ENCODE measurements at regions not wholly inside any gene's neighbourhood (a gene's known extent, or its start where the extent isn't known, plus 50 kb on each side); places are given as distances from the start of the nearest gene placed in this dataset.

DNA sequence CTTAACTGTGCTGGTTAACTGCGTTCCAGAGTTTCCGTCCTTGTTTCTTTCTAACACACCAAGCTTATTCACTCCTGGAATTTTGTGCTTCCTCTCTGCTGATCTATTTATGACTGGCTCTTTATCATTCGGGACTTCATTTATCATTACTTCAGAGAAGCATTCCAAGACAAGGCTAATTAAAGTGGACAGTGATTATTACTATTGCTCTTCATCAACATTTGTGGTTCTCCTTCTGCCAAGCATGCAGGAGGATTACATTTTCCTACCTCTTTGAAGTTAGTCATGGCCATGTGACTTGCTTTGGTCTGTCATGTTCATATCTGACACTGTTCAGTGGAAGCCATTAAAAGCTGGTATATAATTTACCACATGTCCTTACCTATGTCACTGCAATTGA, 172.4 kb upstream of the AGR3 start:
- no peak for DNase-seq

GRCh38 chr7:17054836-17055235, 173.1 kb upstream of the AGR3 start:
- no peak for DNase-seq

- DNase-seq: no peak
These were observed 173.8 kb upstream of the AGR3 start for GRCh38 chr7:17055596-17055995.

GRCh38 chr7:17056491-17057142, 174.8 kb upstream of the AGR3 start:
- no peak for DNase-seq

GRCh38 chr7:17057143-17057509, 175.3 kb upstream of the AGR3 start:
- no peak for DNase-seq

DNA sequence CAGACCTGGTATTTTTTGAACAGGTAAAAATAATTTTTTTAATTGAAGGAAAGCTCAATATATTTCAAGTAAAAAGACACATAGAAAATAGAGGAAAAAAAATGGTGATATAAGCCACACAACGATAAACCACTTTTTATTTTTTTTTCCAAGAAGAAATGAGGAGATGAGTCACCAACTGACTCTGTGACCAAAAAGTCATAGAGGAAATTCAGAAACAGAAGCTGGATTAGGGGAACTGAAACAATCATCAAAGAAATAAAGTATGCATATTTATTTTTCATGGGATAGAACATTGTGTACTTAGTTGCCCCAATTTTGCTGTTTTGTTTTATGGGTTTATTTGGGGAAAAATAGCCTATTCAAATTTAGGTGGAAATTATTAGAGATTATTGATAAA, 176.8 kb upstream of the AGR3 start:
- no peak for DNase-seq

DNA sequence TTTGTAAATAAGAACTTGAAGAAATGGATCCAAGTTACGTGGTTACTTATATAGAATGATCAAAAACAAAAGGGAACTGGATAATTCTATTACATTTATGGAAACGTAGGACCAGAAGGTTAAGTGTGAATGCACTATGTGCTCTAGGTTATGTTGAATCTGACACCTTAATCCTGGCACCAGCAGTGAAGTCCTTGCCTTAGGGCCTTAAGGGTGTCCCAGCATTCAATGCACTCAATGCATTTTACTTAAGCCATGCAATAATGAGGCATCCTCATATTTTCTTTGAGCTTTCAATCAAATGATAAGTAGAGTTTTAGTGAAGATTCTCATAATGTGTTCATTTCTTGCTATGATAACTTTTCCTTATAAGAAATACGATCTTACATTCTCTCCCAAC, 178.3 kb upstream of the AGR3 start:
- no peak for DNase-seq

GRCh38 chr7:17061443-17061842, 179.7 kb upstream of the AGR3 start:
- no peak for DNase-seq

DNA sequence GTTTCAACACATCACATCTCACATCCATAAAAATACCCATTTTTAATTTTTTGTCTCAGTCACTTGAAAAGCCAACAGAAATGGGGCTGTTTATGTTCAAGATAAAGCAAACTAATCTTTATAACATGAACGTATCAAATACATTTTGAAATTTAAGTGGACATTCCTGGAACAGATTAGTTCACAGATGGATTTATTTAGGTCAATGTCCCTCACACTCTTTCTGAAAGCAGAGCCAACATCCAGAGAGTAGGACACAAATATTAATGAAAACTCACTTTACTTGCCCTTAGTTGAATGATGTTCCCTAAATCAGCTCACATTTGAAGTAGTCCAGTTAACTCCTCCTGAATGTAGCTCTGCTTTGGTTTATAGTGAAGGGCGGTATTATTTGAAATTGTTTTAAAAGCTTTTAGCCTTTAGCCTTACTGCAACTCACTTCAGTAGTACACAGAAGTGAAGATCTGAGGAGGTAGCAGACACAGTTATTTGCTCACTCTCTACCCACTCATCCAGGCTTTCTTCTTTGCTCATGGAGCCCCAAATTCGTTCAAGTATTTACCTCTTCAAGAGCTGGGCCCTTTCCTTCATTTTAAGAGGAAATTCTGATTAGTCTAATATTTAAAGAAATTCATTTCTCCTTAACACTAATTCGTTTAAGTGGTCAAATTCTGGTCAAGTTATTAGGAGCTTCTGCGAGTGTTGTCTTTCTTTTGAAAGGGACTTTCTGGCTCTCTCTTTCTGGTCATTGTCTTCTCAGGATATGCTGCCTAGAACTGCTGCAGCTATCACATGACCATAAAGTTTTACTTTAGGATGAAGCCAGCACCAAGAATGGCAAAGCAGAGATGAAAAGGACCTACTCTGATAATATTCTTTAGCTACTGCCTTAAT, 180.6 kb upstream of the AGR3 start:
- no peak for DNase-seq

DNA sequence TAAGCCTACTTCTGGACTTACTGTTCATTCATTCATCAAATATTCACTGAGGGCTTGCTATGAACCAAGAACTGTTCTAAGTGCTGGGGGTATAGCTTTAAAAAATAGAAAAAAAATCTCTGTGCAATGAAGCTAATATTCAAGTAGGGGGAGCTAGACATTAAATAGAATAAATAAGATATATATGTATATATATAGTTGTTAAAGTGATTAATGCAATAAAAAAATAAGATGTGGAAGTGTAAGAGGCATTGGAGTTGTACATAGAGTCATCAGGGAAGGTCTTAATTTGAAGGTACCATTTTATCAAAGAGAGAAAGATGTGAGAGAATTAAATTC, 181.2 kb upstream of the AGR3 start:
- no peak for DNase-seq

DNA sequence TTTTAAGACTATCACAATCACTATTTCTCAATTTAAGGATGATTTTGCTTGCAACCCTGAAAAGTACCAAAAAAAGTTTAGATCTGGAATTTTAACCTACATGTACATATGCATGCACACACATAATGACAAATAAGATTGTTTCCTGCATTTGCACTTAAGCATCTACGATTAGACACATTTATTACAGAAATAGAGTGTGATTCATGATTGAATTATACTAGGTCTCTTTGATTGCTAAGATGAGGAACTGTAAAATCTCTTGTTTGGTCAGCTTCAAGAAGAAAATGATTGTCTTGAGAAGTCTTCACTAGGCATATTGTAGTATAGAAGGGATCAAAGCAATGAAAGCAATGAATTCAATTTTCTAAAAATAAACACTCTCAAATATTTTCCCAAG, 185.9 kb upstream of the AGR3 start:
- DNase-seq: no peak

DNA sequence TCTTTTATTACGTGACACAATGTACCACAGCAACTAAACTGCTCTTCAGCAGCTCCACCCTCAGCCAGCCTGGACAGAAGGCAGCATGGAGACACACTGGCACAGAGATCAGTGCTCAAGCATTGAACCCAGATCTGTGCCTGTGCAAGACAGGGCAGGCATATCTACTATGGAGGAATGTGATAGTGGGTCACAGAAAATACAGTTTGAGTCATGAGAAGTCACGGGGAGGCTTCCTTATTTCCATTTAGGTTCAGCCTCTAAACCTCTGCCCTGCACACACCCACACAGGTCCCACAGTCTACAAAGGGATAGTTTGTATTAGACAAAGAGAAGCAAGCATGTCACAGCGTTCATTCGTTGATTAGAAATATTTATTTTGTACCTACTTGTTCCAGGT, 187.4 kb upstream of the AGR3 start:
- no peak for DNase-seq

GRCh38 chr7:17070231-17070708, 188.5 kb upstream of the AGR3 start:
- no peak for DNase-seq

GRCh38 chr7:17071866-17072265, 190.1 kb upstream of the AGR3 start:
- DNase-seq: no peak

GRCh38 chr7:17075601-17076255, 193.9 kb upstream of the AGR3 start:
- no peak for DNase-seq

GRCh38 chr7:17078298-17078697, 196.5 kb upstream of the AGR3 start:
- no peak for DNase-seq

DNA sequence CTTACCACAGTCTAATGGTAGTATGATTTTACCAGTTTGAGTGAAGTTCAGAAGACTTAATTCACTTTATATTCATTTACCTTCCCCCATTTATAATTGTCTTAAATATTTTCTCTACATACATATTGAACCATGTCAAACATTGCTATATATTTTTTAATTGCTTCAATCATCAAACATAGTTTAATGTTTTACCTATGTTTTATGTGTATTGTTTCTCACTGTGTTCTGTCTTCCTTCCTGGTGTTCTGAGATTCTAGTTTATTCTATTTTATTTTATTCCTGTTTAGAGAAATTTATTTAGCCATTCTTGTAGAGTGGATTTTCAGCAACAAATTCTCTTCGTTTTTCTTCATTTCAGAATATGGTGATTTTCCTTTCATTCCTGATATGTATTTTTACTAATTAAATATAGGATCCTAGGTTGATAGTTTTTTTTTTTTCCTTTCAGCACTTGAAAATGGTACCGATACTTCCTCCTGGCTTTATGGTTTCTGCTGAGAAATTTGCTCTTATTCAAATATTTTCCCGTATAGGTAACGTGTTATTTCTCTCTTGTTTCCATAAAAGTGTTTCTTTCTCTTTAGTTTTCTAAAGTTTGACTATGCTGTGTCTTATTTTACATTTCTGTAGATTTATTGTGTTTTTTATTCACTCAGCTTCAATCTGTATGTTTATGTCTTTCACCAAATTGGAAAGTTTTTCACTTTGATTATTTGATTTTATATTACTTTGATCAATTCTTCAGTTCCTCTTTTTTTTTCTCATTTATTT, 201.8 kb upstream of the AGR3 start:
- no peak for DNase-seq

- DNase-seq: no peak
These were observed 202.3 kb upstream of the AGR3 start for GRCh38 chr7:17084166-17084475.

DNA sequence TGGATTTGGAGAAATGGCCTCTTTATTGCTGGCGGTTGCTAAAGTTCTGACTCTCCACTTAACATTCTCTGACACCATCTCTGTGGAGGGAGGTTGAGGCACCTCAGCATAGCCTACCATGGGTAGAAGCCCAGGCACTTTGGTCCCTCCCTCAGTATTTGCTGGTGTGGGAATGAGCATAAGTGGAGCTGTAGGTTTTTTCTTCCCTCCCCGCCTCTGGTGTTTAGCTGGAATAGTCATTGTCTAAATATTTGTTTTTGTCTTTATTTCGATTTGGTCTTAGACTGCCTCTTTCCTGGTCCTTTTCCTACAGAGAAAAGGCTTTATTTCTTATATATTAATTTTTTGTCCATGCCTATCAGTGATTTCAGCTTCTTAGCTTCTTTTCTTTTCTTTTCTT, 203.4 kb upstream of the AGR3 start:
- DNase-seq: no peak

GRCh38 chr7:17086403-17086802, 204.6 kb upstream of the AGR3 start:
- DNase-seq: no peak

DNA sequence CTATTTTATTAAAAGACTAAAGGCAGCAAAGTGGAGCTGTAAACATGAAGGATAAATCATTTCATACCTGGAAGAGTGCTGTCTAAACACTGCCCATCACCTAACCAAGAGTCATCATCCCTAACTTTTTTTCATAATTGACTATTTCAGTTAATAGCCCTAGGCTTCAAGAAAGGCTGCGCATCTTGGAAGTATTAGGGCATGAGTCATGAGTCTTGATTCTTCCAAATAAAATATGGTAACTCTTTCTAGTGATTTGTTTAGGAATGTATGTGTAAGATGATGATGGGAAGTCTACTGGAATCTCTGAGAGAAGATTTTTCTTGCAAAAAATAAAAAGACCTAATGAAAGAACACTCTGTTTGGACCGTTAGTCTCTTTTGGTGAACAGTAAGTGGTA, 207.7 kb upstream of the AHR start:
- DNase-seq: no peak

DNA sequence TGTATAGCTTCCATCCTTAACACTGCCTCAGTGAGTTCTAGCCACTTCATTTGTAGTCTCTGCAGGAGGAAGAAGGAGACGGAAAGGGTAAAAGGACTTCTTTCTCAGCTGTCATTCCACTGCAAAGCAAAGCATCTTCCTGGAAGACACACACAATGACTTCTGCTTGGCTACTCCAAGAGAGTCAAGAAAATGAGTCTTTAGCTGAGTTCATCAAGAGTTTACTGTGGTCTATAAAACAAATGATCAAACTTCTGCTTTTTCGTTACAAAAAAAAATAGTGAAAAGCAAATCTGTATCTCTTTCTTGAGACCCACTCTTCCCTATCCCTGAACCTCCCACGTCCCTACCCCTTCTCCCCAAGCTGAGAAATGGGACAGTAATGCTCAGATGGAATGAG, 205.0 kb upstream of the AHR start:
- no peak for DNase-seq

DNA sequence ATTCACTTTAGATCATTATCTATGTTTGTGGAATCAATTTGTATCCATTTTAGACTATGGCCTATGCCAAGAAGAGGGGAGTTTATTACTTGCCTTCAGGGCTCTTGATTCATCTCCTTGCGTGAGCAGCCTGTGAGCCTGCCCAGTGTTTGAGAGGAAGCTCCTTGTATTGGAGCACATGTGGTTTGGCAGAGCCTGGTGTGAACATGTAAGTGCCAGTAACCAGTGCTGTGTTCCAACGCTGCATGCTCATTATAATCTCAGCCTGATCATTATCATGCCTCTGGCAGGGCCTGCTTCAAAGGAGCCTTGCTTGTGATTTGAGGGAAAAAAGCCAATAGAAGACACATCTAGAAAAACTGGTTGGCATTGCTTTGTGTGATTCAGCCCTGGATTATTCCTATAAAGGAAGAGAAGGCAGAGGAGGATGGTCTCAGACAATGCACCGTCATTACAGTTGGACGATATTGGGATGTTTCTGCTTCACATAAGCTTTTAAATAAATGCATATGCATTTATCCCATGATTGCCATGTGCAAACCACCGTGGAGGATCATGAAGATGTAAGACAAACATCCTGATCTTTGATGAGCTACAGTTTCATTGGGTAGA, 203.4 kb upstream of the AHR start:
- DNase-seq: peak; percentile 73

All from islet precursor cell (in vitro differentiated cells).